Hepatocyte (in vitro differentiated cells): ENCODE measurements at regions not wholly inside any gene's neighbourhood (a gene's known extent, or its start where the extent isn't known, plus 50 kb on each side); places are given as distances from the start of the nearest gene placed in this dataset.

ENCODE experiments used
- EZH2 ChIP-seq: fragments of 200-600 bp; sonication (generic); IDR thresholded peaks from 2 replicates; pipeline ENCODE4 v1.6.1; 2016; ENCODE audit warnings: antibody characterized with exemption, mild to moderate bottlenecking, borderline replicate concordance
- TF ChIP-seq, protein P1 (sequence below): fragments of 200-600 bp; sonication (generic); IDR thresholded peaks from 2 replicates; pipeline ENCODE4 v1.5.1; 2016; ENCODE audit warnings: antibody characterized with exemption, mild to moderate bottlenecking; ENCODE audit not compliant: poor library complexity

DNA sequence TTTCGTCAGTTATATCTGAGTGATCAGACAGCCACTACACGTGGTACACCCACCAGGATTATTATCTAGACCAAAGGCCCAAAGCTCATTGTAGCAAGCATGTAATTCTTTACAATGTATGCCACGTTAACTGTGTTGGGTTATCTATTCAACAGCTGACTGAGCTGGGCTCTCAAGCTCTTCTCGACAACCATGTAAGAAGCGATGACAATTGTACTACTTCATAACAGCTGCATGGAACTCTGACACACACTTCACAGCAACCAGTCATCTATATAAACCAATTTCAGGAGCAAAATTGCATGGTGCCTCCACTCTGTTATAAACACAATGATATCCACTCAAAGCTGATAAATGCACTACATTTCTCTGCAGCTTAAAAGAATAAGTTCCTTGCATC is 701.8 kb downstream of the NR4A2 start:
- TF ChIP-seq, protein P1, sequence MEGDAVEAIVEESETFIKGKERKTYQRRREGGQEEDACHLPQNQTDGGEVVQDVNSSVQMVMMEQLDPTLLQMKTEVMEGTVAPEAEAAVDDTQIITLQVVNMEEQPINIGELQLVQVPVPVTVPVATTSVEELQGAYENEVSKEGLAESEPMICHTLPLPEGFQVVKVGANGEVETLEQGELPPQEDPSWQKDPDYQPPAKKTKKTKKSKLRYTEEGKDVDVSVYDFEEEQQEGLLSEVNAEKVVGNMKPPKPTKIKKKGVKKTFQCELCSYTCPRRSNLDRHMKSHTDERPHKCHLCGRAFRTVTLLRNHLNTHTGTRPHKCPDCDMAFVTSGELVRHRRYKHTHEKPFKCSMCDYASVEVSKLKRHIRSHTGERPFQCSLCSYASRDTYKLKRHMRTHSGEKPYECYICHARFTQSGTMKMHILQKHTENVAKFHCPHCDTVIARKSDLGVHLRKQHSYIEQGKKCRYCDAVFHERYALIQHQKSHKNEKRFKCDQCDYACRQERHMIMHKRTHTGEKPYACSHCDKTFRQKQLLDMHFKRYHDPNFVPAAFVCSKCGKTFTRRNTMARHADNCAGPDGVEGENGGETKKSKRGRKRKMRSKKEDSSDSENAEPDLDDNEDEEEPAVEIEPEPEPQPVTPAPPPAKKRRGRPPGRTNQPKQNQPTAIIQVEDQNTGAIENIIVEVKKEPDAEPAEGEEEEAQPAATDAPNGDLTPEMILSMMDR = no peak
- TF ChIP-seq EZH2 = no peak
